GM19351 (cell line): ENCODE measurements at regions not wholly inside any gene's neighbourhood (a gene's known extent, or its start where the extent isn't known, plus 50 kb on each side); places are given as distances from the start of the nearest gene placed in this dataset.

Experiments
- ATAC-seq: cut with Tn5 transposase; IDR thresholded peaks from one replicate; pipeline ENCODE4 v1.9.1; 2021; ENCODE audit warnings: mild to moderate bottlenecking, moderate library complexity; ENCODE audit not compliant: unreplicated experiment

DNA sequence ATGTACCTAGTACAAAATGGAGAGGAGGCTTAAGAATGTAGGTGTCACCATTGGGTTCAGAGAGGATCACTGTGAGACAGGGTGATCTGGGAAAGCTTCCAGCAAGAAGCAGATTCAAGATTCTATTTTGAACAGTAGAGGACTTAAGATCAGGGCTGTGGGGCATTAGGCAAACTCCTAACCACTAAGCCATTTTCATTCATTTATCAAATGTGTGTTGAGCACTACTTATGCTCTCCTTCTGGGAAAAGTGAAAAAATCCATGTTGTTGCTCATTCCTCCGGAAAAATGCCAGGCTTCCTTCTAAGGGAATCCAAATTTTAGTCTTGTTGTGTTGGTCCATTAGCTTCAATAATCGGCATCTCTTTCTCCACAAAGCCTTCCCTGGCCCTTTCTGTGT, 163.4 kb downstream of the NUAK1 start:
- no peak for ATAC-seq

DNA sequence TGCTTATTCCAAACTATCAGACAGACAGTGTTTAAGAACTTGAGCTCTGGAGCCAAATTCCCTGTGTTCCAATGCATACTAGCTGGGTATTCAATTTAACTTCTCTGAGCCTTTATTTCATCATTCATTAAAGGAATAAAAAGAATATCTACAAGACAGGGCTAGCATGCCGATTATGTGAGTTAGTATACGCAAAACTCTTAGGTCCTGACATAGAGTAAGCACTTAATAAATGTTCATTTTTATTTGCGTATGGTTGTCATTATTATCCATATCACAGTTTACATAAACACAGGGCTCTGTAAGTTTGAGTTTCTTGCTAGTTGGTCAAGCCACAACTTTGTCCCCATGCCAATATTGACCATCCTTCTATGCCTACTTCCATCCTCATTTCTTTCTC, 161.5 kb downstream of the NUAK1 start:
- ATAC-seq, result no peak

DNA sequence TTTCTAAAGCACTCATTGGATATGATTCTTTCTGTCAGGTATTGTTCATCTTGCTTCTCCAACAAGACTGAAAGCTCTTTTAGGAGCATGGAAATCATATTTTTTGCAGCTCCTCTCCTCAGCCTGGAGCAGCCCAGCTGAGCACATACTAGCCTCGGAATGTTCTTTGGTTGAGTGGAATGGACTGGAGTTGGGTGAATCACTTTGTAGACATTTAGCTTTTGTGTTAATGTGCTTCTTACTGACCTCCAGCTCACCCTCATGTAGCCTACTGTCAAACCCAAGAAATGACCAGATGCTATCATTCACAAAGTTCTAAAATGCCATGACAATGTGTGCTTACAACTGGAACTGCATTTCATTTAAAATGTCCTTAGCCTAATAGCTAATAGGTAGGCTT, 161.1 kb downstream of the NUAK1 start:
- ATAC-seq, result no peak

DNA sequence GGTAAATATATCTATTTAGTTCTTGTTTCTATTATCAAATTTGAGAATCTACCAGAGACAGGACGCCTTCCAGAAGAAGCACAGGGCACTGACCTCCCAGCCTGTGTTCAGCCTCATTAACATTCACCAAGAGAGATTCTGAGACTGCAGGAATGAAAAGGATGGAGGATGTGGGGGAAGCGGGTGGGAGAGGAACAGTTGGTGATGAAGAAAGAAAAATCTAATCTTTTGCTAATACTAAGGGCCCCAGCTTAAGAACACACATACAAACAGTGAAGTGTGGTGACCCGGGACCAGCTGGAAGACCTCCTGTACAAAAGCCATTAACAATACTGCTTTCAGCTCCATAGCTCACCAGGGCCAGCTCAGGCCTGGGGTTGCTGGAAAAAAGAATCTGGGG, 160.5 kb downstream of the NUAK1 start:
- no peak for ATAC-seq

DNA sequence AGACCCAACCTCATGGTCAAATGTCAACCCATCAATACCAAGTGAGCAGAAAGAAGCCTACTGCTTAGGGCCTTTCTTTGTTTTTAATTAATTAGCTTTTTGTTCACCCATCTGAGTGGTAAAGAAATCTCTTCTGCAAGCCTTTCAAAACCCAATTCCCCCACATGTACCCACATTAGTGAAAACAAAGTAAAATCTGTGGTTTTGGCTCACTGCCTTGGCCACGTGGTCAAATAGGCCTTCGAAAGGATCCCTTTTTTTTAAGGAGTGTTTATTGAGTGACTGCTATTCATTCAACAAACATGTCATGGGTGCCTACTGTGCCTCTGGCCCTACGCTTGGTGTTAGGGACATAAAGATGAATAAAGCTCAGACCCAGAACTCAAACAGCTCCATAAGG, 160.1 kb downstream of the NUAK1 start:
- ATAC-seq, result no peak

DNA sequence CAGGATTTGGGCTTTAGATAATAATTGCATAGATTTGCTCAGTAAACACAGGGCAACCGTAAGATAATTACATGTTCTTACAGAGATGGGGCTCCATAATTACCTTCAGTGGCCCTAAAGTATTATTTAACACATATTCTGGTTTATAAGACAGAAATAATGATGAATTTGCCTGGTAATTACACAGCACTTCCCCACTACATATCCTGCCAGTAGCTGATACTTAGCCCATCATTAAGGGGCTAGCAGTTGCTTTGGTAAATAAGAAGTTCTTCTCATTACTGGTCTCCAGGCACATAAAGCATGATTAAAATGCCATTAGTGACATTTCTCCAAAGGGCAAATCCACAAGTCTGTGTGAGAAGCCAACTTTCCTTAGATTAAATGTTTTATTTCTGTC, 158.7 kb downstream of the NUAK1 start:
- ATAC-seq, result no peak

DNA sequence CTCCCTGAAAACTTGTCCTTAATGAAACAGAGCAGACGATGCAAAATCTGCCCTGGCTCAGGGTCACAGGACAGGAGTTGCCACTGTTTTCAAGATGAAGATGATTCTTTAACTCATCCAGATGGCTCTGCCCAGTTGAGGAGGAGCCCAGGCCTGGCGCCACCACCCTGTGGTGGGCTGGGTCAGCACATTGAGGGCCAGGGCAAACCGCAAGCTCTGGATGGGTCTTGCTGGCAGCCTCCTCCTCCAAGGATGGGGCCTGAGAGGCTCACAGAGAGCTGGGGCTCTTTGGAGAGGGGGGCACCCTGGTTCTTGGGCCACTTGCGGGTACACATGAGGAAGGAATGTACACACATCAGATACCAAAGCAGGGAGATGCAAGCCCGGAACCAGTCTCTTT, 158.2 kb downstream of the NUAK1 start:
- ATAC-seq, result no peak

DNA sequence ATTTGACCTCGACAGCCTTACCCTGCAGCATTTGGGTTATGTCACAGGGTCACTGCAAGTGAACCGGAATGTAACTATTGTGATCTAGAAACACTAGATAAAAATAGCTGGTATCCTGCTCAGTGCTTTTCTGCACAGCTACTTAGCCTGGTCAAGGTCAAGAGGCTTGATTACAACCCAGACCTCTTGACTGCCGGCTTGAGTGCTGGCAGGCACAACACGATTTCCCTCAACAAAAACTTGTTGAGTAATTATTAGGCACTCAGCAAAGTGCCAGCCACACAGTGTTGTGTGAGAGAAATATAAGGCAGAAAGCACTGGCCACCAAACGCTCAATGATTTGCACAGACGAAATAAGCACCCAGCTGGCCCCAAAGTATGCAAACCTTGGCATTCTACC, 156.7 kb downstream of the NUAK1 start:
- ATAC-seq, result no peak

DNA sequence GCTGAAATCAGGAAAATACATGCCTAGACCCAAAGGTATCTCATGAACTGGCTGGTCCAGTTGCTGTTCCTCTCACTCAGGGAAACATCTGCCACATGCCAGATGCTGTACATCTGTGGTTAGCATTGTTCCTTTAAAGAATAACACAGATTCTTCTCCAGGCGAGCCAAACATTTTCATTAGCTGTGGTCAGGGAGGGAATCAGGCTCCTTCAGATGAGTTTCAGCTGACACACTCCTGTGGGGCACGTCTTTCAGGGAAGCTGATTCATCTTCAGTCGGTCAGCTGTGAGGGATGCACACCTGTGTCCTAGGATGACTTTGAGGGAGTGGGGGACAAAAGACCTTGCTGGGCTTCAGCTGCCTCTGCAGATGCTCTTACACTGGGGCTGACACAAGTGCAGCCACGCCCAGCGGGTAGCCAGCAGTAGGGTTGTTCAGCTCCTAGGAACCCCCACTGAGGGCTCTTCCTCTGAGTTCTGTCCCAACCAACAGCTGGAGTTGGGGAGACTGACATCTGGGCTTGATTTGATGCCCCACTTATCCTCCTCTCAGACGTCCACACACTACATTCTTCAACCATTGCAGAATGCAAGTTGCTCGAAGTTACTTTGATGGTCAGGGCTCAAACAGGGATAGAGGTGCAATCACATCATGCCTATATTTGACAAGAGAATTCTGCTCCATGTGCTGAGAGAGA, 155.0 kb downstream of the NUAK1 start:
- ATAC-seq, result no peak

DNA sequence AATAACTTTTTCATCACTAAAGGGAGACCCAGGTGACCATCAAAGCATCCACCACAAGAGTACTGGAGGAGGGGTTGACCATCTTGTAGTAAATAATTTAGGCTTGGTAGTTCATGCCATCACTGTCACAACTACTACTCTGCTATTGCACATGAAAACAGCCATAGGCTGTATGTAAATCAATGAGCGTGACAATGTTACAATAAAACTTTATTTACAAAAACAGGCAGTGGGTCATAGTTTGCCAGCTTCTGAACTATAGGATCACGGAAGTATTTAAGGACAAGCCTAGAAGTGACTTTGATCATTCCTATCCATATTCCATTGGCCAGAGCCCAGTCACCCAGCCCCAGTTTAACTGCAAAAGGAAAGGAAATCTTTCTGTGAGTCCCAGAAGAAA, 153.4 kb downstream of the NUAK1 start:
- ATAC-seq, result no peak

DNA sequence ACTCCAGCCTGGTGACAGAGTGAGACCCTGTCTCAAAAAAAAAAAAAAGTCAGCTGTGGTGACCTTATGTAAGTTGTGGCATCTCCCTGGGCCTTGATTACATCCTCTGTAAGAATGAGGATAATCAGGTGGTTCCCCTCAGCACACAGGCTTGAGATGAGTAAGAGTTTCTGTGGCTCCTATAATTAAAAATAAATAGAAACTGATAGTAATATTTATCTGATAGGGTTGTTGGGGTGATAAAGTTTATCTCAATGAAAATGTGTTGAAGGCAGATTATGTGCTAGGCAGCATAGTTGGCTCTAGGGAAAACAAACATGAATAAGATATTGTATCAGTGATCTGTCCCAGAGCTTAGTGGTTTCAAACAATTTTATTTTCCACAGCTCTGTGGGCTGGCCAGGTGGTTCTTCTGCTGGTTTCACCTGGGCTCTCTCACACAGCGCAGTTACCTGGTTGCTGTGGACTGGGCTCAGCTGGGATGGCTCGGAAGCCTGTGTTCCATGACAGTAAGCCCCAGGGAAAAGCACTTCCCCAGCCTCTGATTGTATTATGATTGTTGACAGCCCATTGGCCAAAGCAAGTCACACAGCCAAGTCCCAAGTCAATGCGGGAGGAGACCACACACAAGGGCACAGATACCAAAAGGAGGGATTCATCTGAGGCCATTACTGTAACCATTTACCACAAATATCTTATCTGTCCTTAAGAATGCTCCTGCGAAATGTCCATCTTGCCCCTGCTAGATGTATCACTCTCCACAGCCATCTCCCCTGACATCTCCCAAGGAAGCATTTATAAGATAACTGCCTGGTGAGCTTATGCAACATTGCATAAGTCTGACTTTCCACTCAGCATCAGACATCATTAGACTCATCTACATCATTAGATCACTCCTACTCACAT, 151.7 kb downstream of the NUAK1 start:
- ATAC-seq, result peak; percentile 61

DNA sequence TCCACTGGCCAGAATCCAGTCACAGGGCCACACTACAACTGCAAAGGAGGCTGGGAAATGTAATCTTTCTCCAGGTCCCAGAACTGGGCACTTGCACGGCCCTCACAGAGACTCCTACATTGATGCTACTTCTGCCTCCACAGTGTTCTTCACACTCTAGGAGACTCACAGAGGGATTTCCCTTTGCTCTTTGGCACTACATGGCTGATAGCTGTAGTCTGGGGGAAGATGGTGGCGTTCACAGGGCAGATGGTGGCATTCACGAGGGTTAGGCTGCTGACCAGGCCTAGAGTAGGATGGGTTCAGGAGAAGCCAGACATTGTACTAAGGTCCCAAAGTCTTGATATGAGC, 151.1 kb downstream of the NUAK1 start:
- no peak for ATAC-seq

DNA sequence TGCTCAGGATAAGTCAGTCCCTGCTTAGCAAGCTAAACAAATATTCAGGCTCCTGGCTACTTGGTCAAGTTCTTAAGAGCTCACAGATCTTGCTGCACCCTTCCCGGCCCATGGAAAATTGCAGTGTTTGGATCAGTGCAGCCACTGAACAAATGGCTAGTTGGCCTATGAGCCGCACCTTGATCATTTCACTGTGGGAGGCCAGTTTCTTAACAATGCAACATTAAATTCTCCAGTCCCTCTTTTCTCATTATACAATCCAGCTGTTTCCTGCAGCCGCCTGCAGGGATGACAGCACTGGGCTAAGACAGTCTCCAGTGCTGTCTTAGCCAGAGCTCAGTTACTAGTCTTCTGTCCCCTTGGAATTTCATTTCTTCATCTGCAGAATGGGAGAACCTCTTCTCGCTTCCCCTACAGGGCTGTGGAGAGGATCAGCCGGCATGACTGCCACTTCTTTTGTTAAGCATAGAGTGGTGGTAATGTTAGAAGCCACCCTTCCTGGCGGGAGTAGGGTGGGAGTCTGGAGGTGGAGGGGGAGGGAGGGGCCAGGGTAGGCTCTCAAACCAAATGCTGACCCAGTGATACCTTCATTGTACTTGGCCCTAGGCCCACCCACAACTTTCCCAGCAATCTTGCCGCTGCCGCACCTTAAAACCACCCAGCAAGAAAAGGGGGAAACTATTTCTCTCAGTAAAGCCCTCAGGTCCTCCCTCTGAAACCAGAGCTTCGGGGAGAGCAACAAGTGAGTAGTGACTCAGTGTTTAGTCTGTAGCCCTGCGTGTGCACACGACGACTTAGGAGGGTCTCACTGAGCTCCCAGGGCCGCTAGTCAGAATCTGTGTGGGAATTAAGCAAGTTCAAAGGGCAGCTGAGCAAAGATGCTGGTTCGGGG, 145.7 kb downstream of the NUAK1 start:
- no peak for ATAC-seq

DNA sequence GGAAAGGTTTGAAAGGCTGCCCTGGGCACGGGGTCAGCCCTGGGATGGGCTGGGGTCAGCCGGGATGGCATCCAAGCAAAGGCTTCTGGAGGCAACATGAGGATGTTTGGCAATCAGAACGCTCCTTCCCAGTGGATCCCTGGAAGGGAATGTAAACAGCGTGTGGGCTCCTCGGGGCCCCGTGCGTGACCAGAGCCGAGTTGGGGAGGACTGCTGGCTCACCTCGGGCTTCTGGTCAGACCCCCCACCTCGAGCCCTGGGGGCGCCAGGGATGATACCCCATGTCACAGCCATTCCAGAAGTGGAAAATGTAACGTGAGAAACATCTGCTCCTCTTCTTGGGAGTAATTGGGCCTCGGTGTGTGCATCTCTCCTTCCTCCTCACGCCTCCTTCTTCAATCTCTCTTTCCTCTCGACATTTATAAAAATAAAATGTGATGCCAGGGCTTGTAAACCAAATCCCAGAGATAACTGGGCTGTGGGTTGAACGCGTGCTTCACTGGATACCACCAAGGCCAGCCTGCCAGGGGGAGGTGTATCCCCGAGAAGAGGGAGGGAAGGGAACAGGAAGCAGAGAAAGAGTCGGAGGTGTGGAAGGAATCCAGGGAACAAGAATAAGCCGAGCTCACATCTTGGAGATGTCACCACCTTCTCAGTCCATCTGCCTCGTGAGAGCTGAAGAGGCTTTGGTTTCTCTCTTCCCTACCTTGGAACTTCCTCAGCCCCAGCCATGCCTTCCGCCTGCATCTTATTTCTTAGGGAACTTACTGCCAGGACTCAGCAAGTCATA, 144.8 kb downstream of the NUAK1 start:
- no peak for ATAC-seq

DNA sequence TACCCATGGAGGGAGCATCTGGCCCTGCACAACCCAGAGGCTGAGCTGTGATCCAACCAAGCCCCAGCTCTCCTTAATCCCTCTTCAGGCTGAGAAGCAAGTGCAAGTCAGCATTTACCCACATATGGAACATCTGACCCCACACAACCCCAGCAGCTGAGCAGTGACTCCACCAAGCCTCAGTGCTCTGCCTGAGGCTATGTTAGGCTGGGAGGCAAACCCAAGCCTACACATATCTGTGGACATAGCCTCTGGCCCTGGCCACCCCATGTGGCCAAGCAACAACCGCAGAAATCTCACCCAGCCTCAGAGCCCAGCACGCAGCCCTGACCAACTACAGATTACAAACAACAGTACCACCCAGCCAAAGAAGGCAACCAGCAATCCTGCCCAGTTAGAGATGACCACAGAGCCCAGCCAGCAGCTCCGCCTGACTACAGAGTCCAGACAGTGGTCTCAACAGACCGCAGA, 142.8 kb downstream of the NUAK1 start:
- ATAC-seq, result no peak

DNA sequence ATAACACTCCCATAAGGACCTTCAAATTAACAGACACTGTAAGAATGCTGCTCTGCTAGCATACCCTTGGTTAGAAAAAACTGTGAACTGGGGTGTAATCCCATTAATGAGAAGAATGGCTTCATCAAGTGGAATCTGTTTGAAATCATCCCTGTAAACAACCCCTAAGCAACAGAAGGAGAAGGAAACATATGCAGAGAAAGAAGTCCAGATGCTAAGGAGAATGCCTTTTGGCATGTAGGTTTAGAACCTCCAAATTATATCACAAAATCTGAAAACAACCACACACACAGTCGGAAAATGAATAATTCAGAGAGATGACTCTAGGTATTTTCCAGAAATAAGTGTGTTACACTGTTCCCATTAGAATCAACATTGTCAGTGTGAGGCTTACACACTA, 140.2 kb downstream of the NUAK1 start:
- no peak for ATAC-seq

DNA sequence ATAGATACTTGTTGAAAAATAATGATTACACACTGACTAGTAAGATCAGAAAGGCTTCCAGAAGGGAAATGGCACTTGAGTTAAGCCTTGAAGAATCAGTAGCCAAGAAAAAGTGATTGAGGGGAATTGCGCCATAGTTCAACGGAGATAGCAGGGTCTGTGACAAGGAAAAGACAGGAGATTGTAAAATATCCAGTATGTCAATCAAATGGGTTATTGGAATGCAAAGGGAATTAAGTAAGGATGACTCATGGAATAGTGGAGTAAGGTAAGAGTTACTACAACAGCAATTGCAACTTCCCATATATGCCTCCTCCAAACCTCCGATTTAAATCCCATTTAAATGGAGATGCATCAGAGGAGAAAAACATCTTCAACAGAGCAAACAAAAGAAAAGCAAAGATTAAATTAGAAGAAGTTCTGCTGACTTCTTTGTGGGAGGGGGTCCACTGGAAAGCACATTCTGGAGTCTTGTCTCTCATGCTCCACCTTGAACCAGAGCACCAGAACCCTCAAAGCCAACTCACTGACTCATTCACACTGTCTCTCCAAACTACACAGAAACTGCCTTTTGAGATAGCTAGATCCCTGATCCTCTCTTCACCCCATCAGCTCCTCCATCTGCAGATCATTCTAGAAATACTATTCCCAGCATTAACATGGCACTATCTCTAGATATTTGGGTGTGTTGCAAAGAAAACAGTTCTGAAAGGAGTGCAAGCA, 138.2 kb downstream of the NUAK1 start:
- ATAC-seq, result no peak

DNA sequence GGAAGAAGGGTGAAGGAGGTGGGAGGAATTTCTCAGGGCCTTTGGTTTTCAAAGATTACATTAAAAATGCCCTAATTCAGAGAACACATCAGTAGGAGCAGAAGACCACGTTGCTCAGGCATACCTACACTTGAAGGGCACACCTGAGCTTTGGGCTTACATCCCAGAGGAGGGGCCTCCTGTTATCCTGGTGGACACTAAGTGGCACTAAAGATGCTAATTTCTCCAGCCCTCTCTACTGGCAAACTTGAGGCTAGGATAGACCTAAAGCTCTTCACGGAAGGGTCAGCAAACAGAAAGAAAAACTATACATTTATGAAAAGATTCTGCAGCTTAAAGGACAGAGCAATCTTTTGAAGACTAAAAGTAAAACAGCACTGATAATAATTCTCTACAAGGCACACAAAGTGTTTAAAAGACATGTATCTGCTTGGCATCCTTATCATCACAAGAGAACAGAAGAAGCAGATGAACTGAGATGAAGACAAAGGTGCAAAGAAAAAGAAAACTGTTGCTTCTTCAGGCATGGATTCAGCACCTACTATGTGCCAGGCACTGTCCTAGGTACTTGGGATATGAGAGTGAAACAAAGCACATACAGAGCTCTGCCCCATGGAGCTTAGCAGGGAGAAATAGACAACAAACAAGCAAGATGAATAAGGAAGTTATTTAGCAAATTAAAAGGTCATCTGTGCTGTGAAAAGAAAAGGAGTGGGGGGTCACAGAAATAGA, 137.5 kb downstream of the NUAK1 start:
- no peak for ATAC-seq

DNA sequence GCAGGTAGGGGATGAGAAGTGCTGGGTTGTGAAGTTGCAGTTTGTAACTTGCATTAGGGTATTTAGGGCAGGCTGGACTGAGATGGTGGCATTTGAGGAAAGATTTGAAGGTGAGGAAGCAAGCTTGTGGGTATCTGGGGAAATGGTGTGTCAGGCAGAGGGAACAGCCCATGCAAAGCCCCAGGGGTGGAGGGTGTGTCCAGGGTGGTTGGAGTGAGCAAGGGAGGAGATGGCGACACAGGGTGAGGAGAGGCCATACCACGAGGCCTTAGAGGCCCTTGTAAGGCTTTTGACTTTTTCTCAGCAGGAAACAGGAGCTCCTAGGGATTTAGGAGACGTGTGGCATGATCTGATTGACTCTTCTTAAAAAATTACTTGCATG, 136.9 kb downstream of the NUAK1 start:
- ATAC-seq, result no peak
